Right lobe of liver (tissue), 6 donors: ENCODE measurements at regions not wholly inside any gene's neighbourhood (a gene's known extent, or its start where the extent isn't known, plus 50 kb on each side); places are given as distances from the start of the nearest gene placed in this dataset.

ENCODE experiments used
- ATAC-seq, 4 donors: fragments of 200-7000 bp; cut with Tn5 transposase; one replicate each; pipeline ENCODE4 v1.9.1; 2020; ENCODE audit warnings: mild to moderate bottlenecking in 4 of 4, moderate library complexity in 4 of 4
- DNase-seq, 3 donors: peaks; one replicate each; pipeline ENCODE4 v3.0.0-alpha.2; 2020
- H3K27ac ChIP-seq, 3 donors: fragments of 200-600 bp; one replicate each; pipeline ENCODE4 v1.8.0; 2022
- H3K27me3 ChIP-seq, 2 donors: fragments of 200-600 bp; one replicate each; pipeline ENCODE4 v1.8.0; 2022
- H3K36me3 ChIP-seq, 4 donors: fragments of 200-600 bp; sonication (generic) in 1 of 4; one replicate each; pipeline versions ENCODE4 v1.5.1 to v1.8.0; 2017 to 2022; ENCODE audit warnings: control low read depth in 1 of 4
- H3K4me1 ChIP-seq, 4 donors: fragments of 200-600 bp; sonication (generic) in 1 of 4; one replicate each; pipeline versions ENCODE4 v1.5.1 to v1.8.0; 2017 to 2022; ENCODE audit warnings: control low read depth in 1 of 4
- H3K4me3 ChIP-seq, 3 donors: fragments of 200-600 bp; one replicate each; pipeline ENCODE4 v1.8.0; 2022
- H3K9me3 ChIP-seq, 4 donors: fragments of 200-600 bp; sonication (generic) in 1 of 4; one replicate each; pipeline versions ENCODE4 v1.5.1 to v1.8.0; 2017 to 2022; ENCODE audit warnings: control low read depth in 1 of 4
- CTCF ChIP-seq, 4 donors: fragments of 200-600 bp in 3 of 4; fragments of 450-650 bp in 1 of 4; IDR thresholded peaks; one replicate each; pipeline versions ENCODE4 v1.5.1 to v1.8.0; 2016 to 2022; ENCODE audit warnings: antibody characterized with exemption in 4 of 4, mild to moderate bottlenecking in 2 of 4
- POLR2A ChIP-seq: fragments of 450-650 bp; IDR thresholded peaks from one replicate; pipeline ENCODE4 v1.6.1; 2017; ENCODE audit warnings: antibody characterized with exemption, mild to moderate bottlenecking
- WGBS: methylation state at CpG from one replicate; pipeline ENCODE4 v1.1.6; 2018; ENCODE audit warnings: low coverage, low lambda C conversion rate; ENCODE audit not compliant: insufficient coverage; ENCODE audit errors: missing lambda C conversion rate; 5-methylcytosine and 5-hydroxymethylcytosine counted together
- intact Hi-C, 2 donors: fragments of 100-400 bp; cut with DNase I; formaldehyde crosslinking; loops; one replicate each; pipeline versions ENCODE4 v1.11.2 to v1.14.1; 2022
- donor health status: DM: no; HTN: yes; CAD: no.
- donor health status: DM: no; HTN: no; CAD: no.
- donor health status: DM: no; HTN: no; CAD: no.
- donor health status: DM: no; HTN: yes; CAD: no.
- donor health status: DM: no; HTN: yes; CAD: no.

DNA sequence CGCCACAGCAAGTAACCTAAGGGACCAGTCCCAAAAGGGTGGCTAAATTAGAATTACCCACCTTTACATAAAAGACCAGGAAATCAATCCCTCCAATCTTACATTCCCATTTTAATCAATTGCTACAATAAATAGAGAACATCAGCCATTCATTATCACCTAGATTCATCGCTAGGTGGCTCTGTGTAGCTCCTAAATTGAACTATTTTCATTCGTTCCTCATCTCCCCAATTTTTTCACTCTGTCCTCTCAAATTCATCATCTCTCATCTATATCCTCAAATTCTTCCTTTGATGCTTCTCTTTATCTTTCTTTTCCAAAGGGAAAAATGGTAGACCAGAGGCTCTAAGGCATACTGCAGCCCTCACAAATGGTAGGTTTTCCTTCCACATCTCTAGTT lies 108.2 kb upstream of the TNC start:
- H3K9me3 ChIP-seq: no peaks in the 10 kb centered on the region
- intact Hi-C loops: no loop called here
- 74% methylated on average over 3 of the region's 3 CpGs for WGBS
- TF ChIP-seq POLR2A (no peak), CTCF (IDR thresholded peaks at IDR 0.05) (no peak)
- DNase-seq (no peak), ATAC-seq (no peak)
- H3K27me3 ChIP-seq: no peaks in the 10 kb centered on the region
- H3K4me1 ChIP-seq: no peaks in the 10 kb centered on the region
- no peak overlapping the region for H3K27ac ChIP-seq
- no peak overlapping the region for H3K4me3 ChIP-seq
- no peaks in the 10 kb centered on the region for H3K36me3 ChIP-seq

GRCh38 chr9:115229496-115229895 lies 111.5 kb upstream of the TNC start:
- TF ChIP-seq CTCF (IDR thresholded peaks at IDR 0.05): no peak
- no peak for TF ChIP-seq POLR2A
- Histone ChIP-seq H3K27ac (no peak overlapping the region), H3K4me1 (no peaks in the 10 kb centered on the region), H3K4me3 (no peak overlapping the region), H3K9me3 (no peaks in the 10 kb centered on the region), H3K27me3 (no peaks in the 10 kb centered on the region), H3K36me3 (no peaks in the 10 kb centered on the region)
- DNase-seq: no peak
- intact Hi-C loops: no loop called here
- WGBS: 90% methylated on average over 2 of the region's 2 CpGs
- ATAC-seq: no peak

GRCh38 chr9:115230924-115231515 lies 113.1 kb upstream of the TNC start:
- H3K27me3 ChIP-seq: no peaks in the 10 kb centered on the region
- intact Hi-C loops: no loop called here
- ATAC-seq (no peak), DNase-seq (no peak)
- WGBS: 71% methylated on average over 3 of the region's 3 CpGs
- H3K4me3 ChIP-seq: no peak overlapping the region
- H3K9me3 ChIP-seq: no peaks in the 10 kb centered on the region
- no peaks in the 10 kb centered on the region for H3K36me3 ChIP-seq
- TF ChIP-seq POLR2A: no peak
- H3K27ac ChIP-seq: no peak overlapping the region
- no peaks in the 10 kb centered on the region for H3K4me1 ChIP-seq

GRCh38 chr9:115232181-115232774 lies 114.3 kb upstream of the TNC start:
- Histone ChIP-seq H3K9me3 (no peaks in the 10 kb centered on the region), H3K4me3 (no peak overlapping the region), H3K36me3 (no peaks in the 10 kb centered on the region), H3K4me1 (no peaks in the 10 kb centered on the region), H3K27me3 (no peaks in the 10 kb centered on the region), H3K27ac (no peak overlapping the region)
- intact Hi-C loops: no loop called here
- ATAC-seq (no peak), DNase-seq (no peak)
- TF ChIP-seq CTCF (IDR thresholded peaks at IDR 0.05): no peak
- no peak for TF ChIP-seq POLR2A

DNA sequence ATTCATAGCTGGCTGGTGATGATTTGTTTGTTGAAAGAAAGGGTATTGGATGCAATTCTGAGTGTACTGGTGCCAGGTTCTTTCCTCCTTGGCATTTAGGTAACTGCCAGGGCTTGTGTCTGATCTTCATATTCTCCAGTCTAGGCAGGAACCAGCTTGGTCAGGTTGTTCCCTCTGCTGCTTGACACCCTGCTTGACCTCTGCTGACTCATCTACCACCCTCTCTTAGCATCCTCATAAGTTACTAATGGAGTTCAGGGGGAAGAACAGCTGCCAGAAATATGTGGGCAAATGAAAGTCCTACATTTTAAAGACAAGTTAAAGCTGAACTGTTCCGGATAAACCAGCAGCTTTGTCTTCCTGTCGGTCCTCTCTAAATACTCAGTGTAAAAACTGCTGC lies 116.1 kb upstream of the TNC start:
- DNase-seq (no peak), ATAC-seq (peak in 1 of 4 donors; percentile 40)
- no peaks in the 10 kb centered on the region for H3K4me1 ChIP-seq

More for the DNA sequence above, 116.1 kb upstream of the TNC start:
- H3K27me3 ChIP-seq: no peaks in the 10 kb centered on the region
- H3K4me3 ChIP-seq: no peak overlapping the region
- WGBS: 74% methylated on average over 2 of the region's 2 CpGs
- H3K36me3 ChIP-seq: no peaks in the 10 kb centered on the region
- H3K9me3 ChIP-seq: no peaks in the 10 kb centered on the region
- TF ChIP-seq POLR2A: no peak
- no peak for TF ChIP-seq CTCF (IDR thresholded peaks at IDR 0.05)
- intact Hi-C loops: no loop called here
- no peak overlapping the region for H3K27ac ChIP-seq
